SK-N-SH (cell line): ENCODE measurements at regions not wholly inside any gene's neighbourhood (a gene's known extent, or its start where the extent isn't known, plus 50 kb on each side); places are given as distances from the start of the nearest gene placed in this dataset.

Experiments
- CHD2 ChIP-seq: fragments of 150-350 bp; IDR thresholded peaks from 2 replicates; pipeline ENCODE4 v1.6.1; 2018; ENCODE audit warnings: low read length; ENCODE audit not compliant: partially characterized antibody
- CTCF ChIP-seq: fragments of 200-600 bp; sonication (generic); IDR thresholded peaks from 2 replicates; pipeline ENCODE4 v1.6.1; 2017; ENCODE audit warnings: antibody characterized with exemption, mild to moderate bottlenecking, moderate library complexity
- FOSL2 ChIP-seq: IDR thresholded peaks from 2 replicates; pipeline ENCODE4 v1.4.0; 2012; ENCODE audit warnings: low read depth, mild to moderate bottlenecking, moderate library complexity, borderline replicate concordance
- GABPA ChIP-seq: IDR thresholded peaks from 2 replicates; pipeline ENCODE4 v1.4.0; 2012; ENCODE audit warnings: low read depth, mild to moderate bottlenecking
- GATA2 ChIP-seq: sonication (generic); formaldehyde crosslinking; IDR thresholded peaks from 2 replicates; pipeline ENCODE4 v1.5.0; 2020; ENCODE audit warnings: mild to moderate bottlenecking, missing genetic modification reagents
- IRF3 ChIP-seq: fragments of 150-350 bp; IDR thresholded peaks from 2 replicates; pipeline ENCODE4 v1.6.1; 2016; ENCODE audit warnings: mild to moderate bottlenecking, low read depth, low read length
- JUND ChIP-seq: IDR thresholded peaks from 2 replicates; pipeline ENCODE4 v1.4.0; 2012
- NFIC ChIP-seq: IDR thresholded peaks from 2 replicates; pipeline ENCODE4 v1.4.0; 2012; ENCODE audit warnings: borderline replicate concordance
- PBX3 ChIP-seq: IDR thresholded peaks from 2 replicates; pipeline ENCODE4; 2012
- POLR2AphosphoS5 ChIP-seq: IDR thresholded peaks from 2 replicates; pipeline ENCODE4 v1.6.1; 2012; ENCODE audit warnings: low read depth, low read length
- RCOR1 ChIP-seq: fragments of 150-350 bp; IDR thresholded peaks from 2 replicates; pipeline ENCODE4 v1.6.1; 2017; ENCODE audit warnings: antibody characterized with exemption, low read length
- RFX5 ChIP-seq: IDR thresholded peaks from 2 replicates; pipeline ENCODE4 v1.6.1; 2012; ENCODE audit warnings: mild to moderate bottlenecking, improper control_type of control experiment, low read length
- ZBTB33 ChIP-seq: IDR thresholded peaks from 2 replicates; pipeline ENCODE4 v1.4.0; 2012; ENCODE audit warnings: low read depth, borderline replicate concordance

- TF ChIP-seq GATA2 = no peak
- no peak for TF ChIP-seq POLR2AphosphoS5
- no peak for TF ChIP-seq CTCF
- no peak for TF ChIP-seq ZBTB33
- no peak for TF ChIP-seq RFX5
- TF ChIP-seq FOSL2 = no peak
- no peak for TF ChIP-seq PBX3
- TF ChIP-seq GABPA = no peak
- TF ChIP-seq RCOR1 = no peak
- TF ChIP-seq JUND = no peak
- no peak for TF ChIP-seq IRF3
- no peak for TF ChIP-seq CHD2
- TF ChIP-seq NFIC = no peak
Observed at GRCh38 chr4:153153339-153153871, 50.8 kb upstream of the TRIM2 start.
